Effector CD8-positive, alpha-beta T cell (primary cell): ENCODE measurements at regions not wholly inside any gene's neighbourhood (a gene's known extent, or its start where the extent isn't known, plus 50 kb on each side); places are given as distances from the start of the nearest gene placed in this dataset.

ENCODE experiments used
- DNase-seq: peaks from one replicate; lab custom pipeline; 2025; lab: John Stamatoyannopoulos, UW

DNA sequence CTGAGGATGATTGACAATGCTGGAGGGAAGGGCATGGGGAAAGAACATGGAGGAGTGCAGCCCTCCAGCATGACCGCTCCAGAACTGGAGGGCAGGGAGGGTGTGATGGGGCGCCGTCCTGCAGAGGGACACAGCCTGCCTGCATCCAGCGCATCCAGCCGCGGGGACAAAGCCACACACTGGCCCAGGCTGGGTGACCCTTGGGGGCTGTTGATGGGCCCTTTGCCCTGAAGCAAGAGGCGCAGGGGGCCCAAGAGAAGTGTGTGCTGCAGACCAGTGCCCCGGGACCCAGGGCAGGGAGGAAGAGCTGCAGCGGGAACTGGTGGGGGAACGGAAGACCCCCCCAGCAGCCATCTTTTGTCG lies 169.8 kb upstream of the PPP1R26 start:
- DNase-seq = no peak

DNA sequence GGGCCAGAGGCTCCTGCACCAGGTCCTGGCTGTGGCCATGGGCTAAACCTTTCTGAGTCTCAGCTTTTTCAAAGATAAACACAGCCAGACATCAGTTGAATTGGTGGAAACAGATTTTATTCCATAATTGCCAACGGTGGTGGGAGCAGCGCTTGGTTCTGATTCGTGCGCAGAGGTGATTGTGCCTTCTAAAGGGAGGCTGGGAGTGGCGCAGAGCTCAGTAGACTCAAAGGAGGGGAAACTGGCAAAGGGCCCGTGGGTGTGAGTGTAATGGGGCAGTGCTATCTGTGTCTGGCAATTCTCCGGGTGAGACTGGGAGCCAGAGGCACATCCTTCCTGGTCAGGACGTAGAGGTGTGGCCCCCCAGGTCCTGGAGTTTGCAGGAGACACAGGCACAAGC lies 169.4 kb upstream of the PPP1R26 start:
- no peak for DNase-seq

DNA sequence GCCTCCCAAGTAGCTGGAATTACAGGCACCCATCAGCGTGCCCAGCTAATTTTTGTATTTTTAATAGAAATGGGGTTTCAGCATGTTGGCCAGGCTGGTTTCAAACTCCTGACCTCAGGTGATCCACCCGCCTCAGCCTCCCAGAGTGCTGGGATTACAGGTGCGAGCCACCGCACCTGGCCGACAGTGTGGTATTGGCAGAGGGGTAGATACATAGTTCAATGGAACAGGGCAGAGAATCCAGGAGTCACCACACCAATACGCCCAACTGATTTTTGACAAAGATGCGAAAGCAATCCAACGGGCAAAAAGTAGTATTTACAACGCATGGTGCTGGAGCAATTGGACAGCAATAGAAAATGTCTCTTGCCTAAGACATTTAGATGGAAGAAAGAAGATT lies 164.0 kb upstream of the PPP1R26 start:
- no peak for DNase-seq

DNA sequence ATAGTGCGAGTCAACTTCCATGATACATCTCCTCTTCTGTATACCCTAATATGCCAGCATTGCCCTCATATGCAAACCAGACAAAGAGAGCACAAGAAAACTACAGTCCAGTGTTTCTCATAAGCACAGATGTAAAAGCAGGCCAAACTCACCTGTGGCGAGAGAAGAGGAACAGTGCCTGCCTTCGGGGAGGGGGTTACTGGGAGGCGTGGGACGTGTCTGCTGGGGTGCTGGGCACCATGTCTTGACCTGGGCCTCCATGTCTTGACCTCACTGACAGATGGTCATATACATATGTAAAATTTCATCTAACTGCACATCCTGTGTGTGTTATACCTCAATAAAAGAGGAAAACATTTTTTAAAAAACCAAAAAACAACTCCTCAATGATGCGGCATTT lies 159.3 kb upstream of the PPP1R26 start:
- DNase-seq = no peak

DNA sequence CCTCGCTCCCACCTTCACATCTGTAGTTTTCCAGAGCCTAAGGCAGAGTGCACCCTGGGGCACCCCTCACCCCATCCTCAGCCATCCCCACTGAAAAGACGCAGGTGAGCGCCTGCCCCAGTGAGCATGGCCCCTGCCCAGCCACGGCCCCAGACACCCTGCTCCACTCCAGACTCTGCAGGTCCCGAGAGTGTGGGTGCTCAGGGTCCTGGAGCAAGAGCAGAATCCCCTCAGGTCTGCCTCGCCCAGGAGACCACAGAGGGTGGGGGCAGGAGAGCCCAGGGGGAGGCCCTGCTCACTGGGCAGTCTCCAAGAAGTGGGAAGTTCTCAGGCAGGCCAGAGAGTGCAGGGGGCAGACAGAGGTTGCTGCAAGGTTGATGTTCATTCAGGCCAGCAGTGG lies 158.6 kb upstream of the PPP1R26 start:
- no peak for DNase-seq

DNA sequence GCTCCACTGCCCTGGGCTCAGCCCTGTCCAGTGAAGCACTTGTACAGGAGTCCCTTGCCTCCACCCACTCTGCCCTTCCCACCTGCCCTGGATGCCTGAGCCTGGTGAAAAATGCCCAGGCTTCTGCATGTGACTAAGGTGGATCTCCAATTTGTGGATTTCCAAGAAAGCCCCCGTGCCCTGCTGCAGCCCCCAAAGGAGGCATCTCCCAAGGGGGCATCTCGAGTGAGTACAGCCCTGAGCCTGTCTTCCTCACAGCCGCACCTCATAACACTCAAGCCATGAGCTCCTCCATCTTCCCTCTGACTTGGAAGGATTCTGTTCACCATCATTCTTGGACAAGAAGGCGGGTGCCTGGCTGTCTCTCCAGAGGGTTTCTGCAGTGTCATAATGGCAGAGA lies 158.0 kb upstream of the PPP1R26 start:
- DNase-seq = no peak

DNA sequence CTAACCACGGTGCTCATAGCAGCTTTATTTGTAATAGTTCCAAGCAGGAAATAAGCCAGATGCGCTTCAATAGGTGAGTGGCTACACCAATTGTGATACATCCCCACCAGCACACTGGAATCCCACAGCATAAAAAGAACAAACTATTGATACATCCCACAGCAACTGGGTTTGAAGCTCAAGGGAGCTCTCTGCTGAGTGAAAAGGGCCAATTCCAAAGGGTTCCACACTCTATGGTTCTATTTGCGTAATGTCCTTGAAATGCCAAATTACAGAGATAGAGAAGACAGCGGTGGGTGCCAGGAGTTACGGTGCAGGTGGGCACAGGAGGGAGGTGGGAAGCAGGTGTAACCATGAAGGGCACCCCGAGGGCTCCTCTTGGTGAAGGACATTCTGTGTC lies 155.3 kb upstream of the PPP1R26 start:
- DNase-seq = no peak

DNA sequence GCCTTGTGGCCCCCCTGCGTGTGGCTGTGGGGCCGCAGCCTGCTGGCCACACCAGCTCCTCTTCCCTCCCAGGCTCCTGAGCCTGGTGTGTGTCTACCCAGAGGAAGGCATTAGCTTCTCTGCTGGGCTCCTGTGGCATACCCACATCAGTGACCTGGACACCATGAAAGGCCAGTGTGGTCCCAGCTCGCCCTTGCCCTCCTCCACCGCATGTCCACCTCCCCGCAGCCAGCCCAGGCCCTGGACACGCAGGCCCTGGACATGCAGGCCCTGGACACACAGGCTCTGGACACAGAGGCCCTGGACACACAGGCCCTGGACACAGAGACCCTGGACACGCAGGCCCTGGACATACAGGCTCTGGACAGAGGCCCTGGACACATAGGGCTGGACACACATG lies 153.4 kb upstream of the PPP1R26 start:
- no peak for DNase-seq

DNA sequence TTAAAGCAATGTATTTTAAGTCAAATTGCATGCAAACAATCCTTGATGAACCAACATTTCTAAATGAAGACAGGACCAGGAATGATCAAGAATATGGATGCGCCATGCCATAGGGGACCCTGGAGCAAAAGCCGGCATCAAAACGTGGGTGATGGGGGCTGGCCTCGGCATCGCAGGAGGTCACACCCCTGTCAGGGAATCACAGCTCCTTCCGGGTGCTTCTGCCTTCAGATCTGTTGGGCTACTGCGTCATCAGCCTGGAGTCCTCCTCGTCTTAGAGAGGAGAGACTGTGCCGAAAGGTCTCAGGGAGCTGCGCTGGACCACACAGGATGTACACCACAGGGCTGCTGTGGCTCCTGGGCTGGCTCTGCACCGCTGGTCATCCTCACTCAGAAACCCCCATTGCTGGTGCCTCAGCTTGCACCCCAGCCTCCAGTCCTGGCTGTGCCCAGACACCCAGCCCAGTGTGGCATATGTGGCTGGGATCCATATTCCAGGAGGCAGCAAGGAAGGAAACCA lies 152.9 kb upstream of the PPP1R26 start:
- DNase-seq = no peak

DNA sequence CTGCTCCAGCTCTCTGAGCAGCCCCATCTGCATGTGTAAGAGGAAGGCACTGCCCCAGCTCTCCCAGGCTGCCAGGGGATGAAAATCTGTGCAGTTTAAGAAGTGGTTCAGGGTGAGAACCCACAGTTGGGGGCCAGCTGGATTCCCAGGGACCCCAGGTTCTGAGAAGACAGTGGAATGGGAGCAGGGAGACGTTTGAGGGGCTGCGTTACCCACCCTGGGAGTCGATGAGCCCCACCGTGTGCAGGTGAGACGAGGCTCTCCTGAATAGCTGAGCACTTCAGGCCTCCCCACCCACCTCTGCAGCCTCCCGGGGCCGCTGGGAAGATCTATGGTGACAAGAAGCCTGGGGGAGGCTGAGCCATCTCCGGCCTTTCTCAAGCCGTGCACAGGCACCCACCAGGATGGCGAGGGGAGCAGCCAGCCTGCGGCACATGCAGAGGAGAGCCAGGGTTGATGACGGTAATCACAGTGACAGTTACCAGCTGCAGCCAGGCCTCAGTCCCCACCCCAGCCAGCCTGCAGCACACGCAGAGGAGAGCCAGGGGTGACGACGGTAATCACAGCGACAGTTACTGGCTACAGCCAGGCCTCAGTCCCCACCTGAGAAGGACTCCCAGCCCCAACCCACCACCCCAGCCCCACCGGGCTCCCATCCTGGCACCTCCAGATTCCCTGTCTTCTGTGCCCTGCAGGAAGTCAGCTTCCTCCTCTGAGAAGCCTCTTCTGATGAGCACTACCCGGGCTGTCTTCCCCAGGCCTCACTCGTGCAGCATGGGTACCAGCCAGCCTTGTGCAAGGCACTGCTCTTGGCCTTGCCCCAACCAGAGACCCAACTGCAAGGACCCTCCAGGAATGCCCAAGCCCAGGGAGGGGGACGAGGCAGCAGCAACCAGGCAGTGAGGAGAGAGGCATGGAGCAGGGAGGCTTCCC lies 150.8 kb upstream of the PPP1R26 start:
- no peak for DNase-seq

DNA sequence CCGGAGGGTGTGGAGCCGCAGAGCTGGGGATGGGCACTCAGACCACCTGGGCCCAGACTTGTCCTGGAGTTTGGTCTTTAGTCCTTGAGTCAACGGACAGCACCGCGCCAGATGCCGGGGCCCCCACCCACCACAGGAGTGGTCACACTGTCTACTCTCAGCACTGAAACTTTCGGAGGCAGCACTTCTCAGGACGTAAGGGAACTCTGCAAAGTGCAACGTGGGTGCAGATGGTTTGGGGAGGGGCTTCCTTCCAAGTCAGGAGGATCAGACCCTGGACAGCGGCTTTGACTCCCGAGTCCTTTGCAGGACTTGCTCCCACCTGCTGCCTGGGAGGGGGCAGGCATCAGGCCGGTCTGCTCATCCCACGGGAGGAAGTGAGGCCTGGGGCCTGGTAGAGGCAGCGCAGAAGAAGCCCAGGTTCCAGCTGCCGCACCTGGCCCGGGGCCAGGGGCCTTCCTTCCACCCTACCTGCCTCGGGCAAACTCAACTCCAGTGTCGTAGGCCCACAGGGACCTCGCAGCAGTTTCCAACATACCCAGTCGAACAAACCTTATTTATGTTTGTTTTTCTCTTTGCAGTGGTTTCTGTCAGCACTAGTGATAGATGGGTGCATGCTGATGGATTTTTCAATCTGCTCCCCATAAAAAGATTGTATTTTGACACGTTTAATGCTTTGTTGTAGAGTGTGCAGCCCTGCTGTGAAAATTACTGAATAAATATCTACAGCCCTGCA lies 149.8 kb upstream of the PPP1R26 start:
- no peak for DNase-seq

DNA sequence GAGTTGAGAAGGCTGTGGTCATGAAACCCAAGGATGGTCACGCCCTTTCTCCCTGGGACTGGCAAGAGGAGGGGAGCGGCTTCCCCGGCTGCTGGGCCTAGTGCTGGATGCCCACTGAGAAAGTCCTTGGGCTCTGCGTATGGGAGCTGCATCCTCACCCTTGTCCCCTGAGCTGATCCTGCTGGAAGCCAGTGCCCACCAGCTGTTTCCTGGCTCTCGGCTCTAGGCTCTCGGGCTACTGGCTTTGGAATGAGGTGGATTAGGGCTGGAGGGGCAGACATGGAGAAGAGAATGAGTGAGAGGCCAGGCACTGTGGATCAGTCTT lies 149.3 kb upstream of the PPP1R26 start:
- no peak for DNase-seq

DNA sequence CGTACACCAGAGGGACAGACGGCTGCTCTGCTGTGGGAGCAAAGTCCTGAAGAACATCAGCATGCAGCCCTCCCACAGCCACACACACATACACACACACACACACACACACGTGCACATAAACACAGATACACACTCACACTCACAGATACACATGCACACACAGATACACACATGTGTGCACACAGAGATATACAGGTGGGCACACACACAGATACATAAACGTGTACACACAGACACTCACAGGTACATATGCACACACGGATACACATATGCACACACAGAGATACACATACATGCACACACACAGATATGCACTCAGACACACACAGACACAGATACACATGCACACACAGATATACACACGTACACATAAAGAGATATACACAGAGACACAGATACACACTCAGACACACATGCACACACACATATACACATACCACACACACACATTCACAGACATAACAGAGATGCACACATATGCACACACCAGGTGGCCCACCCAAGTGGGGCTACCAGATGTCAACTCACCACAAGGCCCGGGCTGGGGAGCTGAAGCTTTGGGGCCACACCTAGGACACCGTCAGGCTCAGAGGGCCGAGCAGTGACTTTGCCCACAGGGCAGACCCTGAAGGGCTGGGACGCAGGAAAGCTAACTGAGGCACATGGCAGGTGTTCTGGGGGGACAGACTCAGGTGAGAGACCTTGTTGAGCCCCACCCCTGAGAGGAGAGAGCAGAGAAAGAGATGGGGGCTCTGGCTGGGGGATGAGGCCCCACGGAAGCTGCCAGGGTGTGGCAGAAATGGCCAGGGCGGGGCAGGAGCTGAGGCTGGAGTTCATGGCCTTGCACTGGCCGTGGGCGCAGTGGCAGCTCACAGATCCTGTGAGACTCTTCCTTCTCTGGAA lies 148.6 kb upstream of the PPP1R26 start:
- DNase-seq = no peak

DNA sequence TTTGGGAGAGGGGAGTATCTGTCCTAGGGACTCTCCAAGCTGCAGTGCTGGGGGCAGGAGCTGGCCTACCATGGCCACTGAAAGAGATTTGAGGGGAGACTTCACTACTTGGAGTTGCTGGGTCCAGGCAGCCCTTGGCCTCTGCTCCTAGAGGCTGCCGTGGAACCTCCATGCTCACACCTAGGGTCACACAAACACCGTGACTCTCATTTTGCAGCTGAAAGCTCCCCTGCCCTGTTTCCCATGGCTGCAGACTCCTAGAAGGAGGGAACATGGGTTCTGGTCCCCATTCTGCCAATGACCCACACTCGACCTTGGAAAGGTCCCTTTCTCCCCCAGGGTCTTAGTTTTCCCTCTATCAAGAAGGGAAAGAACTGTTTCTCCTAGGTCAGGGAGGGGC lies 147.1 kb upstream of the PPP1R26 start:
- no peak for DNase-seq

DNA sequence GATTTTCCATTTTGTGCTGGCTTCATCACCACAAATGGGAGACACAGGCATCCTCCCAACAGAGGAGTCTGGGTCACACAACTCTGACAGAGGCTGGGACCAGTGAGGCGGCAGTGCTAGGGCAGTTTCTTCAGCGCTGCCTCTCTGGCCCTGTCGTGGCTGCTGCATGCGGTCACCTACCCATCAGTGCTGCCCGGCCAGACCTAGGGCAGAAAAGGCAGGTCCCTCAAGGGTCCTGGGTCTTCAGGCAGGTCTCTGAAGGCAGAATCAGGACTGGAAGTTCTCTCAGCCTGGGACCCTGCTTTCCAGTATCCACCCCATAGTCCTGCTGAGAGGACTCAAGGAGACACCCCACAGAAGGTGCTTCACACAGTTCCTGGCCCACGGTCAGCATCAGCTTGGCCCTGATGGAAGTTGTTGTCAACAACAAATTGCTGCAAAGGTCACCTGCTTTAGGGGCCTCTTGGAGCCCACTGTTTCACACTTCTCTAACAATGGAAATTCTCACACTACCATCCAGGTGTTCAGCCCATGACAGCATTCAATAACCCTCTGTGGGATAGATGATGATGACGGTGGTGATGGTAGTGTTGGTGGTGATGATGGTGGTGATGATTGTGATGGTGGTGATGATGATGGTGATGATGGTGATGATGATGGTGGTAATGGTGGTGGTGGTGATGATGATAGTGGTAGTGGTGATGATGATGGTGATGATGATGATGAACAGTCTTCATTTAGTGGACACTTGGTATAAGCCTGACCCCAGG lies 146.4 kb upstream of the PPP1R26 start:
- DNase-seq = no peak

DNA sequence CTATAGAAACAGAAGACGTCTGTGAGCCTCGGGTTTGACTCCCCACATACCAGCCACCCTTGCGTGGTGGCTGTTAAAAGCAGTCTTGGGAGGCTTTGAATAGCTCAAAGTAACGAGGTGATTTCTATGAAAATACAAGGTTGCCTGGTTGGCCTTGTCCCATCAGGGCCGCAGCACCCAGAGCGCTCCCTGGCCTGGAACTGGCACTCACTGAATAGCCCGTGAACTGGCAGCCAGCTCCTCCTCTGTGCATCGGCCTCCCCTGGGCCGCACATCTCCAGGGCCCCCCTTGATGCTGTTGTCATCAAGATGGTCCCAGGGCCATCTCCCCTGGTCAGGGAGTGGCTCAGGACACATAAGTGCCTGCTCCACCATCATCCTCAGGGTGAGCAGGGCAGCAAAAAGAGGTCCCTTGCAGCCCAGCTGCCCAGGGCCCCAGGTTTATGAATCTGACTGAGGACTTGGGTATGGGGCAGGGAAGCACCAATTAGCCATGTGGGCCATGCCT lies 144.6 kb upstream of the PPP1R26 start:
- no peak for DNase-seq

DNA sequence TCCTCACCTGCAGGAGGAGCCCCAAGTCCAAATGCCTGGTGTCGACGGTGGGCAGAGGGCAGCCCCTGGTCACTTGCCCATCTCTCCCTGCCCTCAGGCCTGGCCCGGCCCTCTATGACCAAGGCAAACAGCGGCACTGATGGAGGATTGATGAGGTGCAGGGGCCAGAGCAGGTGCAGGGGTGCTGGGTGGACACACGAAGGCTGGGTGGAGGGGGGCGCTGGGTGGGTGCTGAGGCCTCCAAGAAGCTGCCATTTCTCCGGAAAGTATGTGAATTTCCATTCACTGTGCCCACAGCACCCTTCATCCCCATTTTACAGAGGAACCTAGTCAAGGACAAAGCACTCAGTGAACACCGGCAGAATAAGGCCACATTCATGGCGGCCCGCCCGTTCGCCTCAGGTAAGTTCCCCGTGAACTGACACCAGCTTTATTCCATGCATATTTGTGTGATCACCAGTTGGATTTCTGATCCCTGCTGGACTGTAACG lies 143.8 kb upstream of the PPP1R26 start:
- DNase-seq = no peak

DNA sequence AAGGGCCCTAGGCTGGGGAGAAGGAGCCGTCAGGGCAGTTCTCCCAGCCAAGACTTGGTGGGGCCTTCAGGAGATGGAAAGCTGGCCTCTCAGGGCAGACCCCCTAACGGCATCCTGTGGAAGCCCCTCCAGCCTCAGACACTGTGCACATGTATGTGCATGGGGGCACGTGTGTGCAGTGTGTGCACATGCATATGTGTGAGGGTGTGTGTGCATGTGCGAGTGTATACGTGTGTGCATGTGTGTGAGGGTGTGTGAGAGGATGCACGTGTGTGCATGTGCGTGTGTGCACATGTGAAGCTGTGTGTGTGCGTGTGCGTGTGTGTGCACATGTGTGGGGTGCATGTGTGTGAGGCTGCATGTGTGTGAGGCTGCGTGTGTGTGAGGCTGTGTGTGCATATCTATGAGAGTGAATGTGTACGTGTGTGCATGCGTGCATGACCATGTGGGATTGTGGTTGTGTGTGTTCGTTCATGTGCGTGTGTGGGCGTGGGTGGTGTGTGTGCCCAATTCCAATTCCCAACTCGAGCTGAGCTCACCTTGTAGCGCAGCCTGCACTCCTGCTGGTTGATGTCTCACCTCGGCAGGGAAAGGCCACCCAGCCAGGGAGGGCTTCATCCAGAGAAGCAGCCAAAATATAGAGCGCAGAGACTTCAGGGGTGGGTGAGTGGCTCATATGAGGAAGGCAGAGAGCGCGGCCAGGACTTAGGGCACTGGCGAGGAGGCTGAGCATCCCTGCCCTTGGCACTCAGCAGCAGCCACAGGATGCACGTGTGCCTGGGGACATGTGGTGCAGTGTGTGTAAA lies 142.7 kb upstream of the PPP1R26 start:
- DNase-seq = no peak

DNA sequence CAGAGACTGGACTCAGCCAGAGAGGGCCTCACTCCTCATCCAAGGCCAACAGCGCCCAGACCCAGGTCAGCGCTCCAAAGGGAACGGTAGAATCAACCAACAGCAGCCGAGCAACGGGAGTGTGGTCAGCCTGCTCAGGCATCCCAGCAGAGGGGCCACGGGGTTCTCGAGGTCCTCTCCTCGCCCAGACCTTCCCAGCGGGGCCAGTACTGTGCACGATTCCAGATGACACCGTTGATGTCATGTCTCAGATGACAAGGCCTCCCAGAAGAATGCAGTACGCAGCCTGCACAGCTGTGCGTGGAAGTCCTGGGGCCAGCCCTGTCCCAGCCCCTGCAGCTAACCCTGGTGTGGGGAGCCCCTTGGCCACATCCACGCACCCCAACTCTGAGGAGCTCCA lies 141.0 kb upstream of the PPP1R26 start:
- no peak for DNase-seq

DNA sequence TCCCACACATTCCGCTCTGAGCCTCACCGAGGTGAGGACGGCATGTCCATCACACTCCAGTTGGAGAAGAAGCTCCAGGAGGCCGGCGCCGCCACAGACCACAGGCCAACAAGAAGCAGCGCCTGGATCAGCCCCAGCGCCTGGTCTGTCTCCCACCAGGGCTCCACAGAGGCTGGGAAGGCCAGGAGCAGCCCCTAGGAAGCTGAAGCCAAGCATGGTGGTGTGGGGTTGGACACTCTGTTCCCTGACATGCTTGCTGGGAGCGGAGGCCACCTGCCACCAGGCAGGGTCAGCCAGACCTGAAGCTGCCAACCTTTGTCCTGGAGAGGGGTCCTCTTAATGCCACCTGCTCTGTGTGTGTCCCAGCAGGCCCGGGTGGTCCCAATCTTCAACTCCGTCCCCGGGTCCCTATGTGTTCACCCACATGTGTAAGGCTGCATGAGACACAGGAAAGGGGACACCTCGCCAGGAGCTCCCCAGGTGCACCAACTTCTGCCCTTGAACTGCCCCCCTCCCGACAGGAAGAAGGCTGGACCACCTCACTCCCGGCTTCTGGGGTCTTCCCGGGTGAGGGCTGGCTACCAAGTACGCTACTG lies 140.1 kb upstream of the PPP1R26 start:
- no peak for DNase-seq
